HL-60 (cell line): ENCODE measurements at regions not wholly inside any gene's neighbourhood (a gene's known extent, or its start where the extent isn't known, plus 50 kb on each side); places are given as distances from the start of the nearest gene placed in this dataset.

Source experiments
- GABPA ChIP-seq: IDR thresholded peaks from 2 replicates; pipeline ENCODE4 v1.6.1; 2012; ENCODE audit warnings: low read depth
- POLR2AphosphoS5 ChIP-seq: IDR thresholded peaks from 2 replicates; pipeline ENCODE4 v1.6.1; 2012; ENCODE audit warnings: low read depth
- TF ChIP-seq, protein P1 (sequence below): IDR thresholded peaks from one replicate; pipeline ENCODE4 v1.5.1; 2011; ENCODE audit warnings: low read length, control low read depth, inconsistent platforms; ENCODE audit not compliant: insufficient read depth

DNA sequence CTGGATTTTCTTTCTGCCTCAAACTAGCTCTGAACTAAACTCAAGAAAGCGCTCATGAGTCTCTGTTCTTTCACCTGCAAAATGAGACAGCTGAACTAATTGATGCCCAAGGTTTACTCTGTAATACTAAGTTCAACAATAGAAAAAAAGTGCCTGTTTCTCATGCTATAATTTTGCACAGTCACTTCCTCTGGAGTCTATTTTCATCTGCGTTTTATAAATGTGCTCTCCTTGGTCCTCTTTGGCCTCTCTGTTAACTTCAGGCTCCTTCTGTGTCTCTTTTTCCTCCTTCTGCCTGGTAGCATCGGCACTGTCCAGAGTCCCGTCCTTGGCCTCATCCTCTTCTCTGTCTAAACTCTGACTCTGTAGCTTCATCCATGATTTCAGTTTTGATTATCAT lies 311.9 kb upstream of the TLE4 start:
- TF ChIP-seq, protein P1, sequence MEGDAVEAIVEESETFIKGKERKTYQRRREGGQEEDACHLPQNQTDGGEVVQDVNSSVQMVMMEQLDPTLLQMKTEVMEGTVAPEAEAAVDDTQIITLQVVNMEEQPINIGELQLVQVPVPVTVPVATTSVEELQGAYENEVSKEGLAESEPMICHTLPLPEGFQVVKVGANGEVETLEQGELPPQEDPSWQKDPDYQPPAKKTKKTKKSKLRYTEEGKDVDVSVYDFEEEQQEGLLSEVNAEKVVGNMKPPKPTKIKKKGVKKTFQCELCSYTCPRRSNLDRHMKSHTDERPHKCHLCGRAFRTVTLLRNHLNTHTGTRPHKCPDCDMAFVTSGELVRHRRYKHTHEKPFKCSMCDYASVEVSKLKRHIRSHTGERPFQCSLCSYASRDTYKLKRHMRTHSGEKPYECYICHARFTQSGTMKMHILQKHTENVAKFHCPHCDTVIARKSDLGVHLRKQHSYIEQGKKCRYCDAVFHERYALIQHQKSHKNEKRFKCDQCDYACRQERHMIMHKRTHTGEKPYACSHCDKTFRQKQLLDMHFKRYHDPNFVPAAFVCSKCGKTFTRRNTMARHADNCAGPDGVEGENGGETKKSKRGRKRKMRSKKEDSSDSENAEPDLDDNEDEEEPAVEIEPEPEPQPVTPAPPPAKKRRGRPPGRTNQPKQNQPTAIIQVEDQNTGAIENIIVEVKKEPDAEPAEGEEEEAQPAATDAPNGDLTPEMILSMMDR, result no peak
- TF ChIP-seq POLR2AphosphoS5, result no peak
- no peak for TF ChIP-seq GABPA
